SK-N-SH treated with all-trans-retinoic acid at 6 μM for 48 hours (cell line): ENCODE measurements at regions not wholly inside any gene's neighbourhood (a gene's known extent, or its start where the extent isn't known, plus 50 kb on each side); places are given as distances from the start of the nearest gene placed in this dataset.

Experiments
- RARB ChIP-seq: fragments of 250-450 bp; sonication (Bioruptor Pico); IDR thresholded peaks from 2 replicates; pipeline ENCODE4 v1.8.0; 2021; ENCODE audit warnings: mild to moderate bottlenecking, moderate library complexity
- SNAI2 ChIP-seq: fragments of 250-450 bp; sonication (Bioruptor Pico); IDR thresholded peaks from 2 replicates; pipeline ENCODE4 v1.5.0; 2020; ENCODE audit warnings: mild to moderate bottlenecking, moderate library complexity
- TCF4 ChIP-seq: fragments of 250-450 bp; sonication (Bioruptor Pico); IDR thresholded peaks from 2 replicates; pipeline ENCODE4 v1.8.0; 2021; ENCODE audit warnings: mild to moderate bottlenecking, moderate library complexity, borderline replicate concordance
- TOX ChIP-seq: fragments of 250-450 bp; sonication (Bioruptor Pico); IDR thresholded peaks from 2 replicates; pipeline ENCODE4 v1.8.0; 2021; ENCODE audit warnings: mild to moderate bottlenecking, moderate library complexity, borderline replicate concordance
- ZC3H10 ChIP-seq: fragments of 250-450 bp; sonication (Bioruptor Pico); IDR thresholded peaks from 2 replicates; pipeline ENCODE4 v1.5.1; 2021; ENCODE audit warnings: mild to moderate bottlenecking, moderate library complexity
- ZFP30 ChIP-seq: fragments of 450-650 bp; formaldehyde crosslinking; IDR thresholded peaks from 2 replicates; pipeline ENCODE4 v1.5.0; 2022; ENCODE audit warnings: mild to moderate bottlenecking, moderate library complexity
- ZNF565 ChIP-seq: fragments of 450-650 bp; formaldehyde crosslinking; conservative IDR thresholded peaks from 2 replicates; pipeline ENCODE4 v1.5.0; 2020; ENCODE audit warnings: low read depth, mild to moderate bottlenecking, moderate library complexity
- ZNF8 ChIP-seq: fragments of 450-650 bp; formaldehyde crosslinking; IDR thresholded peaks from 2 replicates; pipeline ENCODE4 v1.5.0; 2020; ENCODE audit warnings: mild to moderate bottlenecking, moderate library complexity
- TF ChIP-seq, protein P1 (sequence below): fragments of 250-450 bp; sonication (Bioruptor Pico); IDR thresholded peaks from 2 replicates; pipeline ENCODE4 v1.8.0; 2020; ENCODE audit warnings: mild to moderate bottlenecking, moderate library complexity, borderline replicate concordance
- TF ChIP-seq, protein P2 (sequence below): fragments of 250-450 bp; sonication (Bioruptor Pico); IDR thresholded peaks from 2 replicates; pipeline ENCODE4 v1.8.0; 2021; ENCODE audit warnings: low read depth, mild to moderate bottlenecking, moderate library complexity, borderline replicate concordance

DNA sequence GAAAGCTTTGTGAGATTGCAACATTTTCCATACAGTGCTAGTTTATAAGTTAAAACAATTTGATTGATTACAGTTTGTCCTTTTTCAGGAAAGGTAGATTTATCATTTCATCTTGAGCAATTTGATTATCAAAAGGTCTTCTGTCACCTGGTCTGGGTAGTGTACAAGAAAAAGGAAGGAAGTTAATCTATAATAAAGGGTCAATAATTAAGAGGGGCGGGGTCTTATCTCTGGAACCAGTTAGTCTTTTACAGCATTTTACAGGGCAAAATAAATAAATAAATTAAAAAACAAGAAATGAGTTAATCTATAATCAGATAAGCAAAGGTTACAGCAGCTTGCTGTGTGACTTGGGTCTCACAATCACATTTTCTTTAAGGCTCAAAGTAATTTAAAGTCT lies 277.8 kb upstream of the GYPC start:
- no peak for TF ChIP-seq RARB (CRISPR knock-in tag)
- TF ChIP-seq ZNF565 (CRISPR knock-in tag) = no peak
- TF ChIP-seq ZFP30 (CRISPR knock-in tag) = no peak
- no peak for TF ChIP-seq ZC3H10 (CRISPR knock-in tag)
- TF ChIP-seq SNAI2 (CRISPR knock-in tag) = no peak
- TF ChIP-seq, protein P1, sequence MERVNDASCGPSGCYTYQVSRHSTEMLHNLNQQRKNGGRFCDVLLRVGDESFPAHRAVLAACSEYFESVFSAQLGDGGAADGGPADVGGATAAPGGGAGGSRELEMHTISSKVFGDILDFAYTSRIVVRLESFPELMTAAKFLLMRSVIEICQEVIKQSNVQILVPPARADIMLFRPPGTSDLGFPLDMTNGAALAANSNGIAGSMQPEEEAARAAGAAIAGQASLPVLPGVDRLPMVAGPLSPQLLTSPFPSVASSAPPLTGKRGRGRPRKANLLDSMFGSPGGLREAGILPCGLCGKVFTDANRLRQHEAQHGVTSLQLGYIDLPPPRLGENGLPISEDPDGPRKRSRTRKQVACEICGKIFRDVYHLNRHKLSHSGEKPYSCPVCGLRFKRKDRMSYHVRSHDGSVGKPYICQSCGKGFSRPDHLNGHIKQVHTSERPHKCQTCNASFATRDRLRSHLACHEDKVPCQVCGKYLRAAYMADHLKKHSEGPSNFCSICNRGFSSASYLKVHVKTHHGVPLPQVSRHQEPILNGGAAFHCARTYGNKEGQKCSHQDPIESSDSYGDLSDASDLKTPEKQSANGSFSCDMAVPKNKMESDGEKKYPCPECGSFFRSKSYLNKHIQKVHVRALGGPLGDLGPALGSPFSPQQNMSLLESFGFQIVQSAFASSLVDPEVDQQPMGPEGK (CRISPR knock-in tag) = no peak
- TF ChIP-seq TOX (CRISPR knock-in tag) = no peak
- no peak for TF ChIP-seq TCF4 (CRISPR knock-in tag)
- TF ChIP-seq, protein P2, sequence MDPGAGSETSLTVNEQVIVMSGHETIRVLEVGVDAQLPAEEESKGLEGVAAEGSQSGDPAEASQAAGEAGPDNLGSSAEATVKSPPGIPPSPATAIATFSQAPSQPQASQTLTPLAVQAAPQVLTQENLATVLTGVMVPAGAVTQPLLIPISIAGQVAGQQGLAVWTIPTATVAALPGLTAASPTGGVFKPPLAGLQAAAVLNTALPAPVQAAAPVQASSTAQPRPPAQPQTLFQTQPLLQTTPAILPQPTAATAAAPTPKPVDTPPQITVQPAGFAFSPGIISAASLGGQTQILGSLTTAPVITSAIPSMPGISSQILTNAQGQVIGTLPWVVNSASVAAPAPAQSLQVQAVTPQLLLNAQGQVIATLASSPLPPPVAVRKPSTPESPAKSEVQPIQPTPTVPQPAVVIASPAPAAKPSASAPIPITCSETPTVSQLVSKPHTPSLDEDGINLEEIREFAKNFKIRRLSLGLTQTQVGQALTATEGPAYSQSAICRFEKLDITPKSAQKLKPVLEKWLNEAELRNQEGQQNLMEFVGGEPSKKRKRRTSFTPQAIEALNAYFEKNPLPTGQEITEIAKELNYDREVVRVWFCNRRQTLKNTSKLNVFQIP (CRISPR knock-in tag) = no peak
- TF ChIP-seq ZNF8 (CRISPR knock-in tag) = no peak
